ENCODE measurements at regions not wholly inside any gene's neighbourhood (a gene's known extent, or its start where the extent isn't known, plus 50 kb on each side); places are given as distances from the start of the nearest gene placed in this dataset.
A peak's percentile ranks its signal among the peaks of the same experiment; 100 is the strongest.

- intact Hi-C loops (cut with DNase I; ENCODE audit: low total_unique reads) = no loop called here
- no peak overlapping the region for H3K27ac ChIP-seq
- TF ChIP-seq EP300 (IDR thresholded peaks at IDR 0.05) (no peak), POLR2AphosphoS5 (IDR thresholded peaks at IDR 0.05) (no peak), CTCF (IDR thresholded peaks at IDR 0.05) (no peak), POLR2A (IDR thresholded peaks at IDR 0.05) (no peak)
- H3K36me3 ChIP-seq = no peaks in the 10 kb centered on the region
- H3K4me1 ChIP-seq = peaks cover 0 to 10% (median 0%) of the 10 kb centered on the region in 4 donors
- no peaks in the 10 kb centered on the region for H3K9me3 ChIP-seq
- no peaks in the 10 kb centered on the region for H3K27me3 ChIP-seq
- WGBS, 5 donors = 95 to 98% (median 96%) methylated on average over 28 to 29 of the region's 29 CpGs
- no peak overlapping the region for H3K4me3 ChIP-seq
- no peak for DNase-seq
Measured at GRCh38 chr5:157986431-157986990, 127.6 kb upstream of the CLINT1 start.

GRCh38 chr5:157984611-157985010 lies 125.7 kb upstream of the CLINT1 start:
- H3K9me3 ChIP-seq = no peaks in the 10 kb centered on the region
- no peak for DNase-seq

GRCh38 chr5:157983906-157984551 lies 125.1 kb upstream of the CLINT1 start:
- intact Hi-C loops (cut with DNase I; ENCODE audit: low total_unique reads) = no loop called here
- WGBS, 5 donors = 51 to 63% (median 61%) methylated on average over 3 of the region's 3 CpGs
- no peak overlapping the region for H3K27ac ChIP-seq
- no peaks in the 10 kb centered on the region for H3K36me3 ChIP-seq
- H3K27me3 ChIP-seq = no peaks in the 10 kb centered on the region
- peaks cover 0 to 10% (median 0%) of the 10 kb centered on the region in 4 donors for H3K4me1 ChIP-seq
- no peaks in the 10 kb centered on the region for H3K9me3 ChIP-seq
- DNase-seq = no peak
- TF ChIP-seq POLR2AphosphoS5 (IDR thresholded peaks at IDR 0.05) (no peak), EP300 (IDR thresholded peaks at IDR 0.05) (no peak), POLR2A (IDR thresholded peaks at IDR 0.05) (no peak), CTCF (IDR thresholded peaks at IDR 0.05) (no peak)
- H3K4me3 ChIP-seq = no peak overlapping the region

More at GRCh38 chr5:157984611-157985010, 125.7 kb upstream of the CLINT1 start:
- Histone ChIP-seq H3K27ac (no peak overlapping the region), H3K36me3 (no peaks in the 10 kb centered on the region), H3K4me3 (no peak overlapping the region), H3K4me1 (peaks cover 0 to 10% (median 0%) of the 10 kb centered on the region in 4 donors), H3K27me3 (no peaks in the 10 kb centered on the region)
- TF ChIP-seq POLR2A (IDR thresholded peaks at IDR 0.05) (no peak), CTCF (IDR thresholded peaks at IDR 0.05) (no peak), EP300 (IDR thresholded peaks at IDR 0.05) (no peak), POLR2AphosphoS5 (IDR thresholded peaks at IDR 0.05) (no peak)
- WGBS, 5 donors = 58 to 81% (median 69%) methylated on average over 5 of the region's 5 CpGs
- intact Hi-C loops (cut with DNase I; ENCODE audit: low total_unique reads) = no loop called here

GRCh38 chr5:157978061-157978460 lies 119.1 kb upstream of the CLINT1 start:
- intact Hi-C loops (cut with DNase I; ENCODE audit: low total_unique reads) = no loop called here
- peak in 1 of 2 donors; percentile 37 for DNase-seq
- Histone ChIP-seq H3K27ac (no peak overlapping the region), H3K9me3 (no peaks in the 10 kb centered on the region), H3K27me3 (no peaks in the 10 kb centered on the region), H3K36me3 (no peaks in the 10 kb centered on the region), H3K4me3 (no peak overlapping the region), H3K4me1 (peaks cover 0 to 5% (median 0%) of the 10 kb centered on the region in 4 donors)
- WGBS, 5 donors = 64 to 81% (median 72%) methylated on average over 2 of the region's 2 CpGs
- TF ChIP-seq POLR2A (IDR thresholded peaks at IDR 0.05) (no peak), EP300 (IDR thresholded peaks at IDR 0.05) (no peak), POLR2AphosphoS5 (IDR thresholded peaks at IDR 0.05) (no peak), CTCF (IDR thresholded peaks at IDR 0.05) (no peak)
